ENCODE measurements at regions not wholly inside any gene's neighbourhood (a gene's known extent, or its start where the extent isn't known, plus 50 kb on each side); places are given as distances from the start of the nearest gene placed in this dataset.
A peak's percentile ranks its signal among the peaks of the same experiment; 100 is the strongest.
"Not testable (repeated sequence)": the region's sequence is repeated elsewhere in the genome, so short reads cannot be mapped to it uniquely, and the experiment has no call there.

GRCh38 chr2:236483102-236483501, 86.5 kb upstream of the ACKR3 start:
- intact Hi-C loops (cut with DNase I; ENCODE audit: low total_unique reads): no loop called here
- WGBS, 5 donors: 74 to 94% (median 86%) methylated on average over 1 of the region's 1 CpG
- TF ChIP-seq POLR2A (IDR thresholded peaks at IDR 0.05) (no peak), CTCF (IDR thresholded peaks at IDR 0.05 in 8 of 11, conservative IDR thresholded peaks at IDR 0.05 in 3 of 11) (no peak)

GRCh38 chr2:236485519-236485918, 84.1 kb upstream of the ACKR3 start:
- H3K4me3 ChIP-seq: no peak overlapping the region
- peaks cover 0 to 10% (median 2%) of the 10 kb centered on the region in 6 donors for H3K4me1 ChIP-seq
- H3K27ac ChIP-seq: no peak overlapping the region
- H3K36me3 ChIP-seq: peaks cover 0 to 7% (median 0%) of the 10 kb centered on the region in 6 donors
- H3K9me3 ChIP-seq: peaks cover under 1 to 12% (median 10%) of the 10 kb centered on the region in 8 donors
- intact Hi-C loops (cut with DNase I; ENCODE audit: low total_unique reads): no loop called here
- 67 to 87% (median 86%) methylated on average over 1 to 2 of the region's 2 CpGs for WGBS, 5 donors
- TF ChIP-seq CTCF (IDR thresholded peaks at IDR 0.05 in 8 of 11, conservative IDR thresholded peaks at IDR 0.05 in 3 of 11) (no peak), POLR2A (IDR thresholded peaks at IDR 0.05) (no peak), POLR2AphosphoS5 (IDR thresholded peaks at IDR 0.05) (no peak)
- no peak for DNase-seq
- H3K27me3 ChIP-seq (replicated peaks in 1 of 7): peaks cover 0 to 5% (median 0%) of the 10 kb centered on the region in 7 donors

More at GRCh38 chr2:236483102-236483501, 86.5 kb upstream of the ACKR3 start:
- peaks cover 0 to 7% (median 0%) of the 10 kb centered on the region in 6 donors for H3K36me3 ChIP-seq
- H3K27ac ChIP-seq: no peak overlapping the region
- no peaks in the 10 kb centered on the region for H3K4me1 ChIP-seq
- no peak for DNase-seq
- no peak overlapping the region for H3K4me3 ChIP-seq
- H3K9me3 ChIP-seq: peaks cover 12 to 35% (median 31%) of the 10 kb centered on the region in 8 donors
- peaks cover 0 to 5% (median 0%) of the 10 kb centered on the region in 7 donors for H3K27me3 ChIP-seq (replicated peaks in 1 of 7)

GRCh38 chr2:236489083-236489482, 80.5 kb upstream of the ACKR3 start:
- DNase-seq; H3K27ac ChIP-seq; H3K9me3 ChIP-seq; H3K36me3 ChIP-seq; intact Hi-C loops (cut with DNase I; ENCODE audit: low total_unique reads); H3K4me3 ChIP-seq; H3K27me3 ChIP-seq (replicated peaks in 1 of 7): not testable (repeated sequence)
- H3K4me1 ChIP-seq: peaks cover 0 to 10% (median 2%) of the 10 kb centered on the region in 6 donors
- WGBS, 5 donors: 70 to 94% (median 88%) methylated on average over 4 to 5 of the region's 5 CpGs

- Histone ChIP-seq H3K9me3 (no peaks in the 10 kb centered on the region), H3K27me3 (replicated peaks in 1 of 7) (peaks cover 0 to 5% (median 0%) of the 10 kb centered on the region in 7 donors), H3K4me1 (peaks cover 0 to 10% (median 2%) of the 10 kb centered on the region in 6 donors), H3K36me3 (peaks cover 0 to 7% (median 0%) of the 10 kb centered on the region in 6 donors), H3K27ac (no peak overlapping the region), H3K4me3 (no peak overlapping the region)
- DNase-seq: no peak
- 68 to 89% (median 78%) methylated on average over 3 of the region's 3 CpGs for WGBS, 5 donors
- TF ChIP-seq CTCF (IDR thresholded peaks at IDR 0.05 in 8 of 11, conservative IDR thresholded peaks at IDR 0.05 in 3 of 11) (no peak), POLR2AphosphoS5 (IDR thresholded peaks at IDR 0.05) (peak in 2 of 3 donors; percentile 61 to 76)
- intact Hi-C loops (cut with DNase I; ENCODE audit: low total_unique reads): no loop called here
Measured at GRCh38 chr2:236489895-236490404, 79.7 kb upstream of the ACKR3 start.
